ENCODE measurements at regions not wholly inside any gene's neighbourhood (a gene's known extent, or its start where the extent isn't known, plus 50 kb on each side); places are given as distances from the start of the nearest gene placed in this dataset.

DNA sequence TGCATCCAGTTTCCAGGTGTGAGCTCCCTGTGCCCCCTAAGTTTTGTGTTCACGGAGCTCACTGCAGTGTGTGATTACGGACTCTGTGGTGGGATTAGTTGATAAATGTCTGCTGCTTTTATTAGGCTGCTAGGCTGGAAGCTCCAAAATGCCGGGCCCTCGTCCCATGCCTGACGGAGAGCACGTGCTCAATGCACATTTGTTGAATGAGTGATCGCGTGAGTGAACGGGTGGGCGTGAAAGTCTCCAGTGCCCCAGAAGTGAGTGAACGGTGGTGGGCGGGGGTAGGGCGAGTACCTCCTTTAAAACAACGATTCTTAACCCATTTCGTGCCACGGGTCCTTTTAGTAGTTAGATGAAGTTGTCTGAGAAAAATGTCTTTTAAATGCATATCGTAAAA is 175.5 kb downstream of the AACS start:
- H2AFZ ChIP-seq (ENCODE audit: low read length), result no peak overlapping the region
- TF ChIP-seq EZH2 (IDR thresholded peaks at IDR 0.05; ENCODE audit: borderline replicate concordance, low read length), result no peak
- TF ChIP-seq, protein P1, sequence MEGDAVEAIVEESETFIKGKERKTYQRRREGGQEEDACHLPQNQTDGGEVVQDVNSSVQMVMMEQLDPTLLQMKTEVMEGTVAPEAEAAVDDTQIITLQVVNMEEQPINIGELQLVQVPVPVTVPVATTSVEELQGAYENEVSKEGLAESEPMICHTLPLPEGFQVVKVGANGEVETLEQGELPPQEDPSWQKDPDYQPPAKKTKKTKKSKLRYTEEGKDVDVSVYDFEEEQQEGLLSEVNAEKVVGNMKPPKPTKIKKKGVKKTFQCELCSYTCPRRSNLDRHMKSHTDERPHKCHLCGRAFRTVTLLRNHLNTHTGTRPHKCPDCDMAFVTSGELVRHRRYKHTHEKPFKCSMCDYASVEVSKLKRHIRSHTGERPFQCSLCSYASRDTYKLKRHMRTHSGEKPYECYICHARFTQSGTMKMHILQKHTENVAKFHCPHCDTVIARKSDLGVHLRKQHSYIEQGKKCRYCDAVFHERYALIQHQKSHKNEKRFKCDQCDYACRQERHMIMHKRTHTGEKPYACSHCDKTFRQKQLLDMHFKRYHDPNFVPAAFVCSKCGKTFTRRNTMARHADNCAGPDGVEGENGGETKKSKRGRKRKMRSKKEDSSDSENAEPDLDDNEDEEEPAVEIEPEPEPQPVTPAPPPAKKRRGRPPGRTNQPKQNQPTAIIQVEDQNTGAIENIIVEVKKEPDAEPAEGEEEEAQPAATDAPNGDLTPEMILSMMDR (IDR thresholded peaks at IDR 0.05; ENCODE audit: low read length), result no peak
- H3K9ac ChIP-seq (ENCODE audit: low read length), result no peak overlapping the region
- H3K9me2 ChIP-seq (ENCODE audit: low read depth, low read length), result no peaks in the 10 kb centered on the region
- H4K20me1 ChIP-seq (ENCODE audit: insufficient read depth, low read length), result no peaks in the 10 kb centered on the region
- no peak overlapping the region for H3K27ac ChIP-seq (ENCODE audit: low read depth, low read length, poor library complexity, severe bottlenecking)
- H3F3A ChIP-seq (ENCODE audit: insufficient read depth, low read length), result no peaks in the 10 kb centered on the region
- no peak overlapping the region for H3K4me3 ChIP-seq (ENCODE audit: low read depth, low read length, poor library complexity, severe bottlenecking)
- no peaks in the 10 kb centered on the region for H3K4me1 ChIP-seq (ENCODE audit: insufficient read depth, low read length, severe bottlenecking)
- H3K4me2 ChIP-seq (ENCODE audit: low read length), result no peak overlapping the region
- no peaks in the 10 kb centered on the region for H3K9me3 ChIP-seq (ENCODE audit: low read length)
- no peaks in the 10 kb centered on the region for H3K36me3 ChIP-seq (ENCODE audit: insufficient read depth, low read length)
- H3K27me3 ChIP-seq (ENCODE audit: insufficient read depth, low read length), result 0 out of 2 replicates have a peak, but pooled peaks cover 3% of the 10 kb centered on the region
- H3K79me2 ChIP-seq (ENCODE audit: insufficient read depth, low read length), result no peaks in the 10 kb centered on the region

DNA sequence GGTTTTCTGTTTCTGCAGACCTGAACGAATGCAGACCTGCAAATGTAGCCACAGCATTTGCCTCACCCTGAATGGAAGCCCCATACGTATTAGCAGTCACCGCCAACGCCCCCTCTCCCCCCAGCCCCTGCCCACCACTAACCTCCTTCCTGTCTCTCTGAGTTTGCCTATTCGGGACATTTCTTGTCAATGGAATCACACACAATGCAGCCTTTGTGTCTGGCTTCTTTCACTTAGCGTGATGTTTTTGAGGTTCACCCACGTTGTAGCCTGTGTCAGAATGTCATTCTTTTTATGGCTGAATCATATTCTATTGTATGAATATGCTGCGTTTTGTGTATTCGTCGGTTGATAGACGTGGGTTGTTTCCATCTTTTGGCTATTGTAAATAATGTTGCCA is 178.6 kb downstream of the AACS start:
- Histone ChIP-seq H3K27me3 (ENCODE audit: insufficient read depth, low read length) (0 out of 2 replicates have a peak, but pooled peaks cover 8% of the 10 kb centered on the region), H3K9me3 (ENCODE audit: low read length) (0 out of 2 replicates have a peak, but pooled peaks cover 3% of the 10 kb centered on the region)

DNA sequence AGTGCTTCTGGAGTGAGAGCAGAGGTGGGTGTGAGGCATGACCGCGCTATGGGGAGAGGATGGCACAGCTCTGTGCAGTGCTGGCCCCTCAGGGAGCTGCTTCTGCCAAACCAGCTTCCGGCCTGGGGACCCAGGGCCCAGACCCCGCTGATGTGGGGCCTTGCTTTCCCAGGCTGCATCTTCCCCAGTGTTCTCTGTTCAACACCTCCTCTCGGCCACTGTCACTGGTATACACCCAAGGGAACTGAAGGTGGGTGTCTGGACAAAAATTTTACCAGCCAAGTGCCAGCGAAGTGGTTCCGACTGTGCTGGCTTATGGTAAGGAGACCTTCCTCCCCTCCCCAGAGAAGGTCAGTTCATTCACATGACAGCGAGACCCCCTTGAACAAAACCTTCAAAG is 179.1 kb downstream of the AACS start:
- TF ChIP-seq, protein P1 (IDR thresholded peaks at IDR 0.05; ENCODE audit: low read length), result no peak
- TF ChIP-seq EZH2 (IDR thresholded peaks at IDR 0.05; ENCODE audit: borderline replicate concordance, low read length), result no peak
- H3K4me2 ChIP-seq (ENCODE audit: low read length), result no peak overlapping the region
- 0 out of 2 replicates have a peak, but pooled peaks cover 8% of the 10 kb centered on the region for H3K27me3 ChIP-seq (ENCODE audit: insufficient read depth, low read length)
- no peak overlapping the region for H3K27ac ChIP-seq (ENCODE audit: low read depth, low read length, poor library complexity, severe bottlenecking)
- no peak overlapping the region for H2AFZ ChIP-seq (ENCODE audit: low read length)
- H3K4me3 ChIP-seq (ENCODE audit: low read depth, low read length, poor library complexity, severe bottlenecking), result no peak overlapping the region
- no peak overlapping the region for H3K9ac ChIP-seq (ENCODE audit: low read length)
- H3K4me1 ChIP-seq (ENCODE audit: insufficient read depth, low read length, severe bottlenecking), result peaks cover 9% of the 10 kb centered on the region
- no peaks in the 10 kb centered on the region for H3F3A ChIP-seq (ENCODE audit: insufficient read depth, low read length)
- 0 out of 2 replicates have a peak, but pooled peaks cover 3% of the 10 kb centered on the region for H3K9me3 ChIP-seq (ENCODE audit: low read length)
- no peaks in the 10 kb centered on the region for H3K9me2 ChIP-seq (ENCODE audit: low read depth, low read length)
- H3K36me3 ChIP-seq (ENCODE audit: insufficient read depth, low read length), result no peaks in the 10 kb centered on the region
- H3K79me2 ChIP-seq (ENCODE audit: insufficient read depth, low read length), result no peaks in the 10 kb centered on the region
- H4K20me1 ChIP-seq (ENCODE audit: insufficient read depth, low read length), result no peaks in the 10 kb centered on the region

More for the DNA sequence above, 178.6 kb downstream of the AACS start:
- no peaks in the 10 kb centered on the region for H3K9me2 ChIP-seq (ENCODE audit: low read depth, low read length)
- TF ChIP-seq, protein P1 (IDR thresholded peaks at IDR 0.05; ENCODE audit: low read length), result no peak
- TF ChIP-seq EZH2 (IDR thresholded peaks at IDR 0.05; ENCODE audit: borderline replicate concordance, low read length), result no peak
- no peak overlapping the region for H2AFZ ChIP-seq (ENCODE audit: low read length)
- H3K4me2 ChIP-seq (ENCODE audit: low read length), result no peak overlapping the region
- H4K20me1 ChIP-seq (ENCODE audit: insufficient read depth, low read length), result no peaks in the 10 kb centered on the region
- H3K4me1 ChIP-seq (ENCODE audit: insufficient read depth, low read length, severe bottlenecking), result peaks cover 3% of the 10 kb centered on the region
- H3K4me3 ChIP-seq (ENCODE audit: low read depth, low read length, poor library complexity, severe bottlenecking), result no peak overlapping the region
- H3F3A ChIP-seq (ENCODE audit: insufficient read depth, low read length), result no peaks in the 10 kb centered on the region
- H3K9ac ChIP-seq (ENCODE audit: low read length), result no peak overlapping the region
- H3K27ac ChIP-seq (ENCODE audit: low read depth, low read length, poor library complexity, severe bottlenecking), result no peak overlapping the region
- H3K79me2 ChIP-seq (ENCODE audit: insufficient read depth, low read length), result no peaks in the 10 kb centered on the region
- H3K36me3 ChIP-seq (ENCODE audit: insufficient read depth, low read length), result no peaks in the 10 kb centered on the region
